ENCODE measurements at regions not wholly inside any gene's neighbourhood (a gene's known extent, or its start where the extent isn't known, plus 50 kb on each side); places are given as distances from the start of the nearest gene placed in this dataset.
A peak's percentile ranks its signal among the peaks of the same experiment; 100 is the strongest.

DNA sequence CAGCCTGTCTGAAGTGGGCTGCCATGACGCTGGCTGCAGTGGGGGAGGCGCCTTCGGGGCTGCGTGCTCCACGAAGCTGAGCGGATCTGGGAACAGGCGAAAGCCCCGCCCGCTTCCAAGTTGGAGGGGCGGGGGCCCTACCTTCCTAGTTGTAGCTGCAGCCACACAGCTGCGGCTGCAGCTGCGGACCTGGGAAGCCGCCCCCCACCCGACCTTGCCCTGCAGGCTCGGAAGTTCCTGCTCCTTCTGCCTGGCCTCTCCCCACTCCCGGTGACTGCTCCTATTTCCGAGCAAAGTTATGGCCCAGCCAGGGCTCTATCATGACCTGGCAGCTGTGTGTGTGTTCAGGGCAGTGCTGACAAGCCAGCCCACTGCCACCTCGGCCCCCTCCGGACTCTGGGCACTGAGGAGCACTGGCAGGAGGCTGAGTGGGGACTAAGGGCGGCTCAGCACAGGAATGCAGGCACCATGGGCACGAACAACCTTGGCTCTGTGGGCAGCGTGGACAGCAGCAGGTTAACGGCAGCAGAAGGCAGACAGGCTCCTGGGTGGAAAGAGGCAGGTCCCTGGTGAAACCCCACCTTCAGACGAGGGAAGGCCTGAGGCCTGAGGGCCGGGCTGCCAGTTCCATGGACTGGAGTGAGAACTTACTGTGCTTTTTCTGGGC lies 352.4 kb upstream of the TMCO5A start:
- DNase-seq (ENCODE audit: low read depth), result no peak
- TF ChIP-seq, protein P1, sequence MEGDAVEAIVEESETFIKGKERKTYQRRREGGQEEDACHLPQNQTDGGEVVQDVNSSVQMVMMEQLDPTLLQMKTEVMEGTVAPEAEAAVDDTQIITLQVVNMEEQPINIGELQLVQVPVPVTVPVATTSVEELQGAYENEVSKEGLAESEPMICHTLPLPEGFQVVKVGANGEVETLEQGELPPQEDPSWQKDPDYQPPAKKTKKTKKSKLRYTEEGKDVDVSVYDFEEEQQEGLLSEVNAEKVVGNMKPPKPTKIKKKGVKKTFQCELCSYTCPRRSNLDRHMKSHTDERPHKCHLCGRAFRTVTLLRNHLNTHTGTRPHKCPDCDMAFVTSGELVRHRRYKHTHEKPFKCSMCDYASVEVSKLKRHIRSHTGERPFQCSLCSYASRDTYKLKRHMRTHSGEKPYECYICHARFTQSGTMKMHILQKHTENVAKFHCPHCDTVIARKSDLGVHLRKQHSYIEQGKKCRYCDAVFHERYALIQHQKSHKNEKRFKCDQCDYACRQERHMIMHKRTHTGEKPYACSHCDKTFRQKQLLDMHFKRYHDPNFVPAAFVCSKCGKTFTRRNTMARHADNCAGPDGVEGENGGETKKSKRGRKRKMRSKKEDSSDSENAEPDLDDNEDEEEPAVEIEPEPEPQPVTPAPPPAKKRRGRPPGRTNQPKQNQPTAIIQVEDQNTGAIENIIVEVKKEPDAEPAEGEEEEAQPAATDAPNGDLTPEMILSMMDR (IDR thresholded peaks at IDR 0.05; ENCODE audit: control insufficient read depth, insufficient read depth, low read depth, low read length, missing control alignments), result no peak
- no peak overlapping the region for H3K4me3 ChIP-seq (ENCODE audit: control insufficient read depth, low read depth, low read length)

DNA sequence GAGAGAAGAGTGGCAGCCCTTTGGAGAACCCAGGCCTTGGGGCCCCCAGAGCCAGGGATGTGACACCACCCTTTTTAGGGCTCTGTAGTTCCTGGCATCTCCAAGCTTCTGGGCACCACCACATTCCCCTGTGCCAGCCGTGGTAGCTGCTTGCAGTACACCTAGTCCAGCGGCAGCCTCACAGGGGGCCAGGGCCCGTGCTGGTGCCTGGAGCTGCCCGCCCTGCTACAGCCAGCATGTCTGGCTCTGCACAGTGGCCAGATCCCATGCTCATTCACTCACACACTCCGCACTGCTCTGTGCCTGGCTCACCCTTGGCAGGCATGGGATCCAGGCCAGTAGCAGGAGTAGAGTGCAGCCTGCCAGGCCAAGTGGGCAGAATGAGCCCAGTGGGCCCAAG lies 351.6 kb upstream of the TMCO5A start:
- no peak for DNase-seq (ENCODE audit: low read depth)
- no peak overlapping the region for H3K4me3 ChIP-seq (ENCODE audit: control insufficient read depth, low read depth, low read length)

DNA sequence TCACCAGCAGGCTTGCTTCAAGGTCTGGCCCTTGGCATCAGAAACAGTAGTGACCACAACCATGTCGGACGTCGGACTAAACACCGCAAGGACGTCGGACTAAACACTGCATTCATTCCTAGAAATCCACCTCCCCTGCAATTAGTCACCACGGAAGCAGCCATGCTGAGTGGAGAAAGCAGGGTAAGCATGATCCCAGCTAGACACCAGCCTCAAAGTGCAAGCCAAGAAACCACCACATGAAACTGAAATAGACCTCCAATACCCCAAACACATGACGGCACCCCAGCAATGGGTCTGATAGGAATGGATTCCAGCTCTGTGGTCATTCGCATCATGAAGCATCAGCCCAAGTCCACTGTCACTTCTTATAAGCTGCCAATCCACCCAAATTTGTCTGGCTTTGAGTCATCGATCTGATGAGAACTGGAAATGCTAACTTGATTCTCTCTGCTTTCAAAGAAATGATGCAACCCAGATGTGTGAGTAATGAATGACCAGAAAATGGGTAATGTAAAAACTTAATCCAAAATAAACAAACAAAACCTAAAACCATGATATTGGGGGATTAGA lies 348.3 kb upstream of the TMCO5A start:
- TF ChIP-seq, protein P1 (IDR thresholded peaks at IDR 0.05; ENCODE audit: control insufficient read depth, insufficient read depth, low read depth, low read length, missing control alignments), result no peak
- peak; percentile 7 for DNase-seq (ENCODE audit: low read depth)
- no peak overlapping the region for H3K4me3 ChIP-seq (ENCODE audit: control insufficient read depth, low read depth, low read length)

More for the DNA sequence above, 351.6 kb upstream of the TMCO5A start:
- TF ChIP-seq, protein P1 (IDR thresholded peaks at IDR 0.05; ENCODE audit: control insufficient read depth, insufficient read depth, low read depth, low read length, missing control alignments), result no peak

DNA sequence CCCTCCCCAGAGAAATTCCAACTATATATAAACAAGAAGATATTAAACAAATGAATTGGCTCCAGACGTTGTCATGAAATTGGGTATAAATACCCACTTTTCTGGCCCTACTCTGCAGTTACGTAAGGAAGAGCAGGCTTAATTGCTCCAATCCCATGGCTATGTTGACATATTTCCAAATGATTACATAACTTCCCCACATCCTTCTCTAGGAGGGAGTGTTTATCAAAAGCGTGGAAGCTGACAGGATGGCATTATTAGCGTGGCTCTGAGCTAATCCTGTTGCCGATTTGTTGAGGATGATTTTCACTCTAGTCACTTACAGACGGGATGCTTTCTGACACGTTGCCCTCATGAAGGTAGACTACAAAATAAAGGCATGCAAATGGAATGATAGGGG lies 347.5 kb upstream of the TMCO5A start:
- no peak overlapping the region for H3K4me3 ChIP-seq (ENCODE audit: control insufficient read depth, low read depth, low read length)
- TF ChIP-seq, protein P1 (IDR thresholded peaks at IDR 0.05; ENCODE audit: control insufficient read depth, insufficient read depth, low read depth, low read length, missing control alignments), result no peak
- DNase-seq (ENCODE audit: low read depth), result no peak

DNA sequence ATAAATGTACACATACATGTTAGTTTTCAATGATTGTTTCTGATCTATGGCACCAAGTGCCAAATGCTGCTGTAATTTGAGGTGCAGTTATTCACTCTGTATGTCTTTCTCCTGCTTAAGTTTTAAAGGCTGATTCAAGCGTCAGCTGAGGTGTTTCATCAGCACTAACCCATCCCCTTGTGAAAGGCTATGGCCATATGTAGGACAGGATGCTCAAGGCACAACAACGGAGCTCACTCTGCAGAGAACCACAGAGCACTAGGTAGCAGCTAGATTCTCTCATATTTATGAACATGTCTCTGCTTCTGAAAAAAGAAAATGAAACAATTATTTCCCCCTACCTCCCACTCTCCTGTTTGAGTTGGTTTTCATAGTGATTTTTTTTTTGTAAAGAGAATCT lies 340.0 kb upstream of the TMCO5A start:
- no peak overlapping the region for H3K4me3 ChIP-seq (ENCODE audit: control insufficient read depth, low read depth, low read length)
- no peak for DNase-seq (ENCODE audit: low read depth)
- TF ChIP-seq, protein P1 (IDR thresholded peaks at IDR 0.05; ENCODE audit: control insufficient read depth, insufficient read depth, low read depth, low read length, missing control alignments), result no peak

DNA sequence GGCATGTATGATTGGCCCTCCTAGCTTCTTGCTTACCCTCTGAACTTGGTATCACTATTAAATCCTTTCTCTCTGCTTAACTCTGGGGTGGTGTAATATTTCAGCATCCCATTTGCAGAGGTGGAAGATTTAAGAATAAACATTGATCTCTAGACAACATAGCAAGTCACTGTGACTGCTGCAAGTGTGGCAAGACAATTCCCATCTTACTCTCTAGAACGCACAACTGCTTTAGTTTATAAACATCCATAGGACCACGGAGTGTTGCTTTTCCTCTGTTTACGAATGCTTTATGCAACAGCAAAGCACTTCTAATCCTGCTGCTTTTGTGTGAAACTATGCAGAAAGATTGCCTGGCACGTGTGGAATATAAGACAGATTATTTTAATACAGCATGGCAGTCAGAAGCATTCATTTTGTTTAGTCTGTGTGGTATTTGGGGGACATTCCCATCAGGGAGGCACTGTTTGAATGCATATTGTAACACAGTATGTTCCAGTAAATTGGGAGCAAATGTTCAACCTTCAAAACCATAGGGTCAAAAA lies 338.9 kb upstream of the TMCO5A start:
- TF ChIP-seq, protein P1 (IDR thresholded peaks at IDR 0.05; ENCODE audit: control insufficient read depth, insufficient read depth, low read depth, low read length, missing control alignments), result no peak
- no peak overlapping the region for H3K4me3 ChIP-seq (ENCODE audit: control insufficient read depth, low read depth, low read length)
- no peak for DNase-seq (ENCODE audit: low read depth)

Measured in AG09309 (cell line).